ENCODE measurements at regions not wholly inside any gene's neighbourhood (a gene's known extent, or its start where the extent isn't known, plus 50 kb on each side); places are given as distances from the start of the nearest gene placed in this dataset.

DNA sequence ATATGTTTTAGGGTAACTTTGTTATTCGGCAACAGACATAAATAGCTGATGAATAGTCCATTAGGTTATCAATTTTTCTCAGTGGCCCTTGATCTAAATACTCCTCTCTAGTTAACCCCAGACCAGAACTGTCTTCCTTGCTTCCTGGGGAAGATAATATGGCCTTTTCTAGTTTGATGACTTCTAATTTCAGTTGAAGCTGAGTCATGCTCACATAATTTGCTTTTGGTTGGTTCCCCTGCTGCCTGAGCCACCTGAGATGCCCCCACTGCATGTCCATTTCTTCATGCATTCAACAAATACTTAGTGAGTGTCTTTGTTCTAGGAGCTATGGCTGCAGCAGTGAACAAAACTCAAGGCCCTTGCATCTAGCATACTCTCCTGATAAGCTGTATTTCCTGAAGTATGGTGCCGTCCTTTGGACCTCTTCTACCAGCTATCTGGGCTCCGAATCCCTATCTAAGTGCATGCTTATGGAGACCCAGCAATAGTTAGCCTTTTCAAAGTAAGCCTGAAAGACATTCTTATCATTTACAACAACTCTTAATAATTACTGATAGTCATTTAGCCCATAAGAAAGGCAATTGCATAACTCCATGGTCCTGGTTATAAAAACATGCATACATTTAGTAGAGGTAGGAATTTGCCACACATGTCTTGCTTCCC is 84.5 kb upstream of the SLC12A2 start:
- intact Hi-C loops (cut with DNase I) = no loop called here
- ATAC-seq = no peak
- TF ChIP-seq POLR2A (IDR thresholded peaks at IDR 0.05) = no peak
- TF ChIP-seq, protein P1, sequence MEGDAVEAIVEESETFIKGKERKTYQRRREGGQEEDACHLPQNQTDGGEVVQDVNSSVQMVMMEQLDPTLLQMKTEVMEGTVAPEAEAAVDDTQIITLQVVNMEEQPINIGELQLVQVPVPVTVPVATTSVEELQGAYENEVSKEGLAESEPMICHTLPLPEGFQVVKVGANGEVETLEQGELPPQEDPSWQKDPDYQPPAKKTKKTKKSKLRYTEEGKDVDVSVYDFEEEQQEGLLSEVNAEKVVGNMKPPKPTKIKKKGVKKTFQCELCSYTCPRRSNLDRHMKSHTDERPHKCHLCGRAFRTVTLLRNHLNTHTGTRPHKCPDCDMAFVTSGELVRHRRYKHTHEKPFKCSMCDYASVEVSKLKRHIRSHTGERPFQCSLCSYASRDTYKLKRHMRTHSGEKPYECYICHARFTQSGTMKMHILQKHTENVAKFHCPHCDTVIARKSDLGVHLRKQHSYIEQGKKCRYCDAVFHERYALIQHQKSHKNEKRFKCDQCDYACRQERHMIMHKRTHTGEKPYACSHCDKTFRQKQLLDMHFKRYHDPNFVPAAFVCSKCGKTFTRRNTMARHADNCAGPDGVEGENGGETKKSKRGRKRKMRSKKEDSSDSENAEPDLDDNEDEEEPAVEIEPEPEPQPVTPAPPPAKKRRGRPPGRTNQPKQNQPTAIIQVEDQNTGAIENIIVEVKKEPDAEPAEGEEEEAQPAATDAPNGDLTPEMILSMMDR (IDR thresholded peaks at IDR 0.05) = no peak
- Histone ChIP-seq H3K27me3 (no peaks in the 10 kb centered on the region), H3K4me1 (peaks cover 0 to 16% (median 5%) of the 10 kb centered on the region in 12 donors), H3K27ac (no peak overlapping the region), H3K36me3 (no peaks in the 10 kb centered on the region), H3K4me3 (no peak overlapping the region), H3K9me3 (no peaks in the 10 kb centered on the region)
- WGBS, 4 donors = 89 to 99% (median 94%) methylated on average over 3 of the region's 3 CpGs
- no peak for DNase-seq

DNA sequence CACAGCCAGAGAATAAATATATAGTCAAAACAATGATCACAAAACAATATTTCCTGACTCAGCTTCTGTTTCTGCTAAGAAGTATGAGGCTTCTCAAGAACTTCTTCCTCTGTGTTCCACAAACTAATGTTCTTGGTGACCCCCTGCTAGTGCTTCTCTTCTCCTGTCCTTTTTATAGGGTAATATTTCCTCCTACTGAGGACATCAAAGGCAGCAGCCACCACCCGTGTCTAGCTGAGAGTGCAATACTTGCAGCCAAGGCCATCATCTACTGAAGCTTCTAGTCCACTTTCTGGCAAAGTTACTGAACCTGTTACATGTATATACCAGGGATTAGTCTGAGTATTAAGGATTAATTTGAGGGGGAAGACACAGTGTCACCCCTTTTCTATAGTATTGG is 83.7 kb upstream of the SLC12A2 start:
- ATAC-seq (no peak), DNase-seq (no peak)
- Histone ChIP-seq H3K4me1 (peaks cover 0 to 16% (median 5%) of the 10 kb centered on the region in 12 donors), H3K36me3 (no peaks in the 10 kb centered on the region), H3K4me3 (no peak overlapping the region), H3K9me3 (no peaks in the 10 kb centered on the region), H3K27me3 (no peaks in the 10 kb centered on the region), H3K27ac (no peak overlapping the region)
- intact Hi-C loops (cut with DNase I) = no loop called here
- 78 to 86% (median 82%) methylated on average over 1 of the region's 1 CpG for WGBS, 4 donors
- TF ChIP-seq, protein P1 (IDR thresholded peaks at IDR 0.05) = no peak
- no peak for TF ChIP-seq POLR2A (IDR thresholded peaks at IDR 0.05)

DNA sequence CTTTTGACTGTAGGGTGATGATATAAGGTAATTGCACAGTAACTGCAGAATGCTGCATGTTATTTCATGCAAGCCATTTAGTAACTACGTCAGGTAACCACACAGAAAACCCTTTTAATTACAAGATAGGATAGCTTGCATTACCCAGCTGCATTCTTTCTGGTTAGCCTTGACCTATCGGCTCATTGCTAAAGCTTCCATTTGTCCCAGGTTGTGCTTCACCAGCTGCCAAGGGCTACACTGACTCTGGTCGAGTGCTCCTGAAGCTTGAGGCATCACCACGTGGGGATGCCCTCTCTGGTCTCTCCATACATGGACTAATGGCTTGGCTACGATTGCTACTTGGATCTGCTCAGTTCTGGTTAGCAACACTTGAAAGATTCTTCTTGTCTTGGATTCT is 81.1 kb upstream of the SLC12A2 start:
- 86 to 89% (median 86%) methylated on average over 5 of the region's 5 CpGs for WGBS, 4 donors
- DNase-seq = no peak

DNA sequence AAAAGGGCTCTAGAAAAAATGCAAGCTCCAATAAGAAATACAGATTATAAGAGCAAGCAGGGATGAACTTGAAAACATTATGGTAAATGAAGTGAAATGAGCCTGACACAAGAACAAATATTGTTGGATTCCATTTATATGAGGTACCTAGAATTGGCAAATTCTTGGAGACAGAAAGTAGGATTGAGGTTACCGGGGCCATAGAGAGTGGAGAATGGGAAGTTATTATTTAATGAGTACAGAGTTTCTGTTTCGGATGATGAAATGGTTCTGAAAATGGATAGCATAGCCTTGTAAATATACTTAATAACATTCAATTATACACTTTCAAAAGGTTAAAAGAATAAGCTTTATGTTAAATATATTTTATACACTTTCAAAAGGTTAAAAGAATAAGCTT is 75.6 kb upstream of the SLC12A2 start:
- no peak for TF ChIP-seq POLR2A (IDR thresholded peaks at IDR 0.05)
- TF ChIP-seq, protein P1 (IDR thresholded peaks at IDR 0.05) = no peak
- intact Hi-C loops (cut with DNase I) = no loop called here
- 90 to 94% (median 91%) methylated on average over 2 of the region's 2 CpGs for WGBS, 4 donors

More for the DNA sequence above, 81.1 kb upstream of the SLC12A2 start:
- intact Hi-C loops (cut with DNase I) = no loop called here
- TF ChIP-seq, protein P1 (IDR thresholded peaks at IDR 0.05) = no peak
- TF ChIP-seq POLR2A (IDR thresholded peaks at IDR 0.05) = no peak
- no peak overlapping the region for H3K27ac ChIP-seq
- no peak for ATAC-seq
- H3K9me3 ChIP-seq = no peaks in the 10 kb centered on the region
- no peak overlapping the region for H3K4me3 ChIP-seq
- H3K4me1 ChIP-seq = peaks cover 0 to 7% (median 2%) of the 10 kb centered on the region in 12 donors
- no peaks in the 10 kb centered on the region for H3K27me3 ChIP-seq
- H3K36me3 ChIP-seq = no peaks in the 10 kb centered on the region

More for the DNA sequence above, 75.6 kb upstream of the SLC12A2 start:
- Histone ChIP-seq H3K27me3 (no peaks in the 10 kb centered on the region), H3K9me3 (no peaks in the 10 kb centered on the region), H3K27ac (no peak overlapping the region), H3K36me3 (no peaks in the 10 kb centered on the region), H3K4me3 (no peak overlapping the region), H3K4me1 (no peaks in the 10 kb centered on the region)
- ATAC-seq (no peak), DNase-seq (no peak)

All from heart left ventricle (tissue), 16 donors.